ENCODE measurements at regions not wholly inside any gene's neighbourhood (a gene's known extent, or its start where the extent isn't known, plus 50 kb on each side); places are given as distances from the start of the nearest gene placed in this dataset.

- no peak for ATAC-seq
- H3K36me3 Mint-ChIP-seq: peaks cover 16% of the 10 kb centered on the region
These were observed 370.3 kb upstream of the LINC00305 start for GRCh38 chr18:64519201-64519600.

More at GRCh38 chr18:64519201-64519600, 370.3 kb upstream of the LINC00305 start:
- Mint-ChIP-seq H3K27ac (no peak overlapping the region), H3K9me3 (peaks cover 31% of the 10 kb centered on the region), H3K4me1 (peaks cover 9% of the 10 kb centered on the region), H3K4me3 (no peak overlapping the region), H3K27me3 (ENCODE audit: low read depth) (no peaks in the 10 kb centered on the region; the same call in 1 of the 2 replicates)
- ChIA-PET CTCF (no interaction called here), POLR2A (no interaction called here)
- DNase-seq (ENCODE audit: low spot score): no peak
- TF ChIP-seq CDX4 (CRISPR knock-in tag; IDR thresholded peaks at IDR 0.05; ENCODE audit: borderline replicate concordance) (no peak), RORB (CRISPR knock-in tag; IDR thresholded peaks at IDR 0.05) (no peak), EMX1 (CRISPR knock-in tag; IDR thresholded peaks at IDR 0.05) (no peak), ZNF512 (CRISPR knock-in tag; IDR thresholded peaks at IDR 0.05; ENCODE audit: borderline replicate concordance) (no peak), ZNF532 (CRISPR knock-in tag; IDR thresholded peaks at IDR 0.05; ENCODE audit: borderline replicate concordance) (no peak), ZNF416 (CRISPR knock-in tag; IDR thresholded peaks at IDR 0.05) (no peak), PRDM15 (CRISPR knock-in tag; IDR thresholded peaks at IDR 0.05) (no peak), CTCF (IDR thresholded peaks at IDR 0.05) (no peak), NR2C2 (CRISPR knock-in tag; IDR thresholded peaks at IDR 0.05) (no peak)
